Activated CD4-positive, alpha-beta T cell treated with anti-CD3 and anti-CD28 coated beads, Interleukin-2, amount 50 U/mL, for 48 hours (primary cell): ENCODE measurements at regions not wholly inside any gene's neighbourhood (a gene's known extent, or its start where the extent isn't known, plus 50 kb on each side); places are given as distances from the start of the nearest gene placed in this dataset.
"Not testable (repeated sequence)": the region's sequence is repeated elsewhere in the genome, so short reads cannot be mapped to it uniquely, and the experiment has no call there.

Experiments
- DNase-seq, 2 experiments: peaks; one replicate each; pipeline ENCODE4 v3.0.0-alpha.2; 2020

DNA sequence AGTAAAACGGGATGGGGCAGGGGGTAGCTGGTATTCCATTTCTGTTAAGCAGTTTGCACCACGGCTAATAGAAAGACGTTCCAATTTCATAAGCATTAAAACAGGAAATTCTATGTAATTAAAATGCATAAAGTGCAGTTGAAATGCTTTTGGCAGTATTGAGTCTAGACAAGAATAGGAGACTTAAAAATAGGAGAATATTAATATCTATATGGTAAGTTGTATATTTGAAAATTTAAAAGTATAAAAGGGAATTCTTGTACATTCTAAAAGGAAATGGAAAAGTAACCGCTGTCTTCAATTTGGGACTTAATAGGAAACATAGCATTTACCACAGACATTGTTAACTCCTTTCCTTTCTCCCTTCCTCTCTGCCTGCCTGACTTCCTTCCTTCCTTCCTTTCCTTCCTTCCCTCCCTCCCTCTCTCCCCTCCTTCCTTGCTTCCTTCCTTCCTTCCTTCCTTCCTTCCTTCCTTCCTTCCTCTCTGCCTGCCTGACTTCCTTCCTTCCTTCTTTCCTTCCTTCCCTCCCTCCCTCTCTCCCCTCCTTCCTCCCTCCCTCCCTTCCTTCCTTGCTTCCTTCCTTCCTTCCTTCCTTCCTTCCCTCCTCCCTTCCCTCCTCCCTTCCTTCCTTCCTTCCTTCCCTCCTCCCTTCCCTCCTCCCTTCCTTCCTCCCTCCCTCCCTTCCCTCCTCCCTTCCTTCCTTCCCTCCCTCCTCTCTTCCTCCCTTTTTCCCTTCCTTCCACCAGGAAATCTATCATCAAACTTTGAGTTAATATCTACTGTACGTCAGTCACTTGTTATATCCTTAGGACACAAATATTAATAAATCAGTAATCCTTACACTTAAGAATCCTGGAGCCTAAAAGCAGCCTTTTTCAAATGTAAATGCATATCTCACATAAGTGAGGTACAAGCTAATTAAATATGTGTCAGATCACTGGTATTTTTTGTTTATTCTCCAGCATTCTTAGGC is 1049.3 kb downstream of the GALC start:
- no peak for DNase-seq

DNA sequence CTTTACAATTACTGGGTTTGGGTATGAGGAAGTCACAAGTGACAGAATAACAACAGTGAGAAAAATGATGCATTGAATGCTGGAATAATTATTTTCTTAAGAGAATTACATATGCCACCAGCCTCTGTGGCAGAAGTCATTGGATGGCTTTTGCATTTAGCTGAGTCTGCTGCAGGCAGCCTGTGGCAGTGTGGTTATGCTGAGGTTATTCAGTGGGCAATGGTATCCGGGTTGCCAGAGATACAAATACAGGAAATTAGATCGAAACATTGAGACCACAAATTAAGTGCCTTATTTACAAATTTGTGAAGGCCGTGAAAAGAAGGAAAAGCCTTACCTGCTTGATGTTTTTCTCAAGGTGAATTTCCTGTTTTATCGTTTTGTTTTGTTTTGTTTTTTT is 1050.0 kb downstream of the GALC start:
- no peak for DNase-seq

DNA sequence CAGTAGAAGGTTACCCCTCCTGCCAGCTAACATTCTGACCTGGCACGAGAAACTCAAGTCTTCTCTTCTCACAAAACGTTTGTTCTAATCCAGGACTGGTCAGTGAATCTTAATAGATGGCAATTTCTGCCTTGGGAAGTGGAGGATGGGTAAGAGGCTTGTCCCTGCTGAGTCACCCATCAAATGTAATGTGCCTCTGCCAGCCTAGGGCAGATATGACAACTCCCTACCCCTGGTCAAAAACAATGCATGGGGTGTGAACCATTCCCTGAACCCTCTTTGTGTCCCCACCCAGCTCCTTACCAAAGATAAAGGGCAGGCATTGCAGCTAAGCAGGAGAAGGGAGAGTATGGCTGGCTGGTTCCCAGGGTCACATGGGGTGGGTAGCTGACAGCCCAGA is 1052.9 kb downstream of the GALC start:
- no peak for DNase-seq

DNA sequence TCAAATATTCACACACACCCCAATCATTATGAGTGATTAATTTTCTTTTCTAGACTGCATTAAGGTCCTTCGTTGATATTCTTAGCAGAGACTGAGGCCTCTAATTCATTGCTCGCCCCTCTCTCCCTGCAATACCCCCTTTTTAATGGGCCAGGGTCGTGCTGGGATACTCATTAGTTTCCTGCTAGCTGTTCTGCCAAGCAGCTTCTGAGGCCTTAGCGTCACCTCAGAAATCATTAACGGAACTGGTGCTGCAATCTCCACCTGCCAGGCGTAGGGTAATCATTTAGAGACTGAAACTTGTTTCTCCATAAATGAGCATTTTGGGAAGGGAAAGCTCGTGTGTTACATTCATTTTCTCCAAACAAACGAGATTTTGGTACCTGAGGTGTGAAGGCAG is 1054.7 kb downstream of the GALC start:
- no peak for DNase-seq

DNA sequence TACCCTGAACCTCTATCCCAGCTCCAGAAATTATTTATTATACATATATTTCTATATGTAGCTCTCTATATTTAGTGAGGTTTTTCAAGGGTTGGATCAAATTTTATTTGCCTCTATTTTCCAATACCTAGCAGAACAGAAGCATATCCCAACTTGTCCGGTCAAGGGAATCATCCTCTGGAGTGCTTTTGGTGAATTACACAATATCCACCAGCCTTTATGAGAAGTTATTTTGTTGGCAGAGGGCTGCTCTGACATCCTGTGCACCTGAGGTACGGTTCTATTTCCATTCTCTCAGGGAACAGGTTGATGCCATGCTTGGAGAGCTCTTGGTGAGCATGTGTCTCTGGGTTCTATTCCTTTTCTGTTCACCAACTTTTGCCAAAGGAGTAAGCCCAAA is 1056.4 kb downstream of the GALC start:
- no peak for DNase-seq

DNA sequence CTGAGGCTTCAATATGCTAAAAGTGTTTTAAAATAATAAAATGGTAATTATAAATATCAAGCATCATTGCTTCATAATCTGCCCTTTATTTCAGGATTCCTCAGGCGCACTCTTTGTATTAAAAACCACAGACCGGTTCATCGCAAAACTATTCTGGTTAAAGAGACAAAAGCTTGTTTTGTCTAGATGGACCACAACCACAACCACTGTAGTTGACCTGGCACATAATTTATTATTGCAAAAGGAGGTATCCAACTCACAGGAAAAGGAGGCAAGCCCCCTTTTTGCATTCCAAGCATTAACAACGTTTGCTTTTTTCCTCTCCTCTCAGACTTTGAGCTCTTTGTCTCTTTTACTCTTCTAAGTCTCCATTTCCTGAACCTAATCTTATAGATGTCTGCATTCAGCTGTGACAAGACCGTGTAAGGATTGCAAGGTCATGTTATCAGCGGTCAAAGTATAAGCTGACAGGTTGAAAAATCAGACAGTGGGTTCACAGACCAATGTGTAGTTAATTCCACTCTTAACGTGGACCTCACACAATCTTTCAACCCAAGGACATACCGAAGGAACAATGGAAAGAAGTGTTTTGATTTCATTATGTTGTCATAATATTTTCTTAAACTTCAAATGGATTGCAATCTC is 1057.6 kb downstream of the GALC start:
- no peak for DNase-seq

DNA sequence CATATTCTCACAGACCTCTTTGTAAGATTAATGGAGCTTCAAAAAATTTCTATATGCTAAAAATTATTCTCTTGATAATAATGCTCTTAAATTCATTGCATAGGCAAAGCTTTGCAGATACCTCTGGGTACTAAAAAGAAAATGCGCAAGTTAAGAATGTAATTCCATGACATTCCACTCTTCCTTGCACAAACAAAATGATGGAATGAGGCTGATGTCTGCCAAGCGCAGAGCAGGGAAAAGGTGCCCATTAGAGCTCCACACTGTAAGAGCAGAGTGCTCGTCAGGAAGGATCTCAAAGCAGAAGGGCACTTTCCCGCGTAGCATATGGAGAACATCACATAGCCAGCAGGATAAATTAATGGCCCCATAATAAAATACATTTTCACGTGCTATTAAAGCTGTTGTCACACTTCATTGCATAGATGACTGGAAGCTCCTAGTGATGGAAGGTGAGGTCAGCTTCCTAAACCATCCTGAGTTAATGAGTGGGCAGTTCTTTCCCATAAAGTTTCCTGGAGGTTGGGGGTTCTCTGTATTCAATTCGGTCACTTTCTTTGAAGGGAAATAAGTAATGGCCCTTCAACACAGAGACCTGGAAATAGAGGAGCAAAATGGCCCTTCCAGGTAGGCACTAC is 1058.9 kb downstream of the GALC start:
- DNase-seq, result no peak

DNA sequence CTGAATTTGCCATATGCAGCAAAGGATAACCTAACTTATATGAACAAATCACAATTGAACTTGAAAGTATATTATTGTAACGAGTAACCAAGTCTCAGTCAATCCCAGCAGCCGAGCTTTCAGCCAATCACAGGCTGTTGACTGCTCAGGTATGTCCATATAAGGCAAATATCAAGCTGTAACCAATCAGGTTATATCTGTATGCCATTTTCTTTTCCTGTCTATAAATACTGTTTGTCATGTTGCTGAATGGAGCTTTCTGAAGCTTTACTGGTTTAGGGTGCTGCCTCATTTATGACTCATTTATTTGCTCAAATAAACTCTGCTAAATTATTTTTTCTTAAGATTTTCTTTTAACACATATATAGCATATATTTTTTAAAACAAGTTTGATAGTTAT is 1059.5 kb downstream of the GALC start:
- DNase-seq, result no peak

DNA sequence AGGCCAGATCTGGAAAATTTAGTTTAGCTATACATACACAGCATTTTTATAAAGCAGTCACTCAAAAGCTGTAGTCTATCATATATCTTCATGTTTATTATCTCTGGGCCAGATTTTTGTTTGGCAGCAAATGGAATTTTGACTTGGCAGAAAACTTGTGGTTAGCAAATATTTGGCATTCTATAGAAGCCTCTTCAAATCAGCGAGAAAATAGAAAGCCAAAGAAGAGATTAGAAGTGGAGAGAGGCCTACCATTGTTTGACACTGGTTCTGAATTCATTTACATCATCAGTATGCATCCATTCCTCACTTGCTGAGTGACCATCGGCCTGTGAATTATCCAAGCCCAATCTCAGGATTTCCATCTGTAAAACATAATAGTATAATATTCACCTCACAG is 1077.6 kb downstream of the GALC start:
- no peak for DNase-seq

DNA sequence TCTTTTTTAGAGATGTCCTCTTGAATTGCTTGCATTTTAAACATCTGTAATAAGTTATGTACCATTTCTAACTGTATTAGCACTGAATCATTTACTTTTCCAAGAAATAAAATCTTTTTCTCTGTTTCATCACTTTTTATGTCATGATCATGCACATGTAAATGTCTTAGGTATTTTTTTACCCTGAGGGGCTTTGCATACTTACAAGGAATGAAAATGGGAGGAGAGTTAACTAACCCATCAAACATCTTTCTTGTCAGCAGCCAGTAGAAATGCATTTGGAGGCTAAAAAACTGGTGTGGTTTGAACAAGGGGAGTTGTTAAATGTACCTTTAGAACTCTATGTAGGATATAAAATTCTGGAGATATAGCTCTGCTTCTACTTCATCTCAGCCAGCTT is 1080.3 kb downstream of the GALC start:
- DNase-seq, result no peak

DNA sequence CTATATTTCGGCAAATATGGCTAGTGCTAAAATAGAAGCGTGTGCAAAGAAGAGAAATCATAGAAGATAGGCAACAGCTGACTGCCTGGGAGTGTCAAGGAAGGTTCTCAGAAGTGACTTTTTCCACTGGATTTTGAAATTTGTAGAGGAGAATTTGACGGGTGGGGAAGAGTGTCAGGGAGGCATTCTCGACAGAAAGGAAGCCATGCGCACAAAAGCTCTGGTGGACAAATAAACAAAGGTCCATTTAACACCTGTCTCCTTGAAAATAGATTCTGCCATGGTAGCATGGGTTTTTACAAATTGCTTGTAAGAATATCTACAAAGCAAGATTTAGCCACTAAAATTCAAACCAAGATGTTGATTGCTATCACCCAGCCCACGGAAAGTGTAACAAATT is 1081.5 kb downstream of the GALC start:
- no peak for DNase-seq

DNA sequence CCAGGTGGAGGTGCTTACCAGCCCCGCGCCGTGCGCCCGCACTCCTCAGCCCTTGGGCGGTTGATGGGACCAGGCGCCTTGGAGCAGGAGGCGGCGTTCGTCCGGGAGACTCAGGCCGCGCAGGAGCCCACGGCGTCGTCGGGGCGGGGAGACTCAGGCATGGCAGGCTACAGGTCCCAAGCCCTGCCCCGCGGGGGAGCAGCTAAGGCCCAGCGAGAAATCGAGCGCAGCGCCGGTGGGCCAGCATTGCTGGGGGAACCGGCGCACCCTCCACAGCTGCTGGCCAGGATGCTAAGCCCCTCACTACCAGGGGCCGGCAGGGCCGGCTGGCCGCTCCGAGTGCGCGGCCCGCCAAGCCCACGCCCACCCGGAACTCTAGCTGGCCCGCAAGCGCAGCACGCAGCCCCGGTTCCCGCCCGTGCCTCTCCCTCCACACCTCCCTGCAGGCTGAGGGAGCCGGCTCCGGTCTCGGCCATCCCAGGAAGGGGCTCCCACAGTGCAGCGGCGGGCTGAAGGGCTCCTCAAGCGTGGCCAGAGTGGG is 1087.5 kb downstream of the GALC start:
- DNase-seq, result not testable (repeated sequence)

DNA sequence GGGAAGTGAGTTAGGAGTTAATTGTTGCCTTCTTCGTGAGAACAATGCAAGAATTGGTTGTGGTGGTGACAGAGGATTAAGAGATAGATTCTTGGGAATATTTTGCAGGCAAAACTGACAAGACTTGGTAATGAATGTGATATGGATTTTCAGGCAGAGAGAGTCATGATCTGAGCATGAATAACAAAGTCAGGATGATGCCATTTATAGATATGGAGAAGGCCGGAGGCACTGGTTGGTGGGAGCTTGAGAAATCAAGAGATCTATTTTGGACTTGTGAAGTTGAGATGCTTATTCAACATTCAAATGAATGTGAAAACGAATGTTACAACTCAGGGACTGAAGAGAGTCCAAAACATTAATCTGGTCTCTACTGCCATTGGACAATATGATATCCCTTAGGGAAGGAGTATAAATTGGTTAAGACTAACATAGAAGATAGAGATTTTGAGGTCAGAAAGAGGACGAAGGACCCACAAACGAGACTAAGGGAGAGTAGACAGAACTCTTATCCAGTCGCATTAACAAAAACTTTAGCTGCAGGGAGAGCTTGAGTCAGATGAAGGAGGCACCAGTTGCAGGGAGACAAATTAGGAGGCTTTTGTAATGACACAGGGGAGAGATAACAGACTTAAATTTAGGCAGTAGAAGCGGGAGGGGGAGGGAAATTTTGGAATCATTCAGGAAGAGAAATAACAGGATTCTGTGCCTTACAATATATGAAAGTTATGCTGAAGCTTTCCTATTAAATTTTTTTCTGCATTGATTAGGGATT is 1090.6 kb downstream of the GALC start:
- no peak for DNase-seq

DNA sequence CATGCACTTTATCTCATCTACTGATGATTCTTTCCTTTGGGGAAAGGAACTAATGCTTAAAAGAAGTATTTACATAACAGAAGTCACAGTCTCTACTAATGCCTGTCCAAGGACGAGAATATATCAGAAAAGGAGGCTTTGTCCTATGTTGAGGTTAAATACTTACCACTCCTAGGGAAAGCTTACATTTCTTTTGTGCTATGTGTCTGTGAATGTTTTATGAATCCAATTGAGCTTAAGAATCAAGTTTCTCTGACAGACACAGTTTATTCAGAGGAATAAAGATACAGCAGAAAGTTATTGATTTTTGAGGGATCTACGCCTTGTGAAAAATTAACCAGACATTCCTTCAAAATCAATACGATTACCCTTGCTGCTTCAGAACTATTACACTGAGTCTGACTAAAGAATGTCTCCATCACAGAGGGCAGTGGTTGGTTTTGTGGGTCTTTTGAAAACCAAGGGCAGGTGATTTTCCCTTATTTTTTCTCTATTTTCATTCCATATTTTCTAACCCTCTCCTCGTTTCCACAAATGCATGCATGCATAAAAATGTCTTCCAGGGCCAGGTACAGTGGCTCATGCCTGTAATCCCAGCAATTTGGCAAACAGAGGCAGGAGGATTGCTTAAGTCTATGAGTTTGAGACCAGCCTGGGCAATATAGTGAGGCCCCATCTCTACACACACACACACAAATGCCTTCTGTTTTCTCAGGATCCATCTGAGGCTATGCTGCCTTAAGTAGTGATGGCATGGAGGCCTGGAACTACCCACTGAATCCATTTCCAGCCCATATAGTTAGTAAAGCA is 1095.1 kb downstream of the GALC start:
- DNase-seq, result no peak

DNA sequence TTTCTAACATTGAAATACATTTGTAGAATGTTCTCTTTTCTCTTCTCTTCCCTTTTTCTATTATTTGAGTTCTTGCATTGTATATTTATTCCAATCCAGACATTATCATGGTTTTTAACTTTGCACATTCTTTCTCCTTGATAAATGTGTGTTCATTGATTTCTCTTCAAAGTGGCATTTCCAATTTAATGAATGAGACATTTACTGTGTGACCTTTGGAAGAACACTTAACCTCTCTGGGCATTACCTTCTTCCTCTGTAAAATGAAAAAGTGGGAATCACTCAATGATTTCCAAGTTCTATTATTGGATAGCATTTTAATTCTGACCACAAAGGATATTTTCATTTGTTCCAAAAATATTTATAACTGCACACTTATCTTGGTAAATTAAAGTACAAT is 1095.8 kb downstream of the GALC start:
- DNase-seq, result no peak

DNA sequence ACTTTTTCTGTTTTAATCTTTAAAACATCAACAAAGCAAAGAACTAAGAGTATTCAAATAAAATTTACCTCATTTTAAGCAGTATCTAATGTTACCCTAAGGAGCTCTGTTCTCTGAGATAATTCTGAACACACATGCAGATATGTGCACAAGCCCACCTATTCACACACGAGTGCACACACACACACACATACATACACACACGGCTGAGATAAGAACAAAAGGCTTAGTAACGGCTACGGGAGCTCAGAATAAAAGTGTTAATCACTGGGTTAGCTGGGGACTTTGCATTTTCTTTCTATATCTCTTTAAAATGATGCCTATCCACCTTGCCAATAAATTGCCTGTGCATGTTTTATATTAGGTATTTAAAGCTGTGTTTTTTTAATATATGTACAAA is 1096.3 kb downstream of the GALC start:
- DNase-seq, result no peak

DNA sequence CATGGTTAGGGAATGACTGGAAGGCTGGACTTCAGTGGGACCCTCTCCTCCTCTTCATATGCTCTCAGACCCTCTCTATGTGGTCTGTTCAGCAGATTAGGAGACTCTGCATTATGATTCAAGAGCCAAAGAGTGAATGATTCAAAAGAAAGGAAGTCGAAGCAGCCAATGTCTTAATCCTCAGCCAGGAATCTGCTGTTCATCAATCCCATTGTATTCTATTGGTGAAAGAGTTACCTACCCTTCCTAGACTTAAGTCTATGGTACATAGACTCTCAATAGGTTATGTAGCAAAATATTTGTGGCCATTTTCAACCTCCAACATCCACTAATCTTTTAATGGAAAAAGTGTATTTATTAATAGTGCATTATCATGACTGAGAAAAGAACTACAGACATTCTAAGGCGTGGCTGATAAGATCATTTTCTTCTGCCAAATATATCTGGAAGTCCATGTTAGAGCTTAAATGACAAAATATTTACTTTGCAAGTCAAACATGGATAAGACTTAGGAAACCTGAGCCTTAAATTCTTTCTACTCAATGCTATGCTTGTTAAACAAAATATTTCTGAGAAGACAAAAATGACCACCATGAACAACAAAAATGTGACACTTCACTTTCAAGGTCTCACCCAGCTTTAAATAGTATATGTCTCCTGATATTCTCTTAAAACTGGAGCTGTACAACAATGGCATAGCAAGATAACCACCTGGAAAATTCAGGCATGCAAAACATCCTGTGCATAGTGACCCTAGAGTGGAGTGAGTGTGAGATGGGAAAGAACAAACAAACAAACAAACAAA is 1100.6 kb downstream of the GALC start:
- no peak for DNase-seq

DNA sequence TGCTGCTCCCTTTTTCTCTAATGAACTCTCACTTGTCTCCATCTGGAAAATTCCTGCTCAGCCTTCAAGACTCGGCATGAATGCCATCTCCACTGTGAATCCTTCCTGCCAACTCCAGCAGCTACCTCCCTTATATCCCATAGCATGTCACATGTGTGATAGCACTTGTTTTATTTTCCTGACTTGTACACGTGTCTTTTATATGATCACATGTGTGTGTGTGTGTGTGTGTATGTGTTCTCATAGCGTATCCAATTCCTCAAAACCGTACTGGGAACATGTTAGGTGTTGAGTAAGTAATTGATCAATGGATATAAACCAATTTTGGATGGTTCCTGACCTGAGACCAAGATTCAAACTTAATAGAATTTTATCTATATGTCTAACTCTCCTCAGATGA is 1107.7 kb downstream of the GALC start:
- no peak for DNase-seq

DNA sequence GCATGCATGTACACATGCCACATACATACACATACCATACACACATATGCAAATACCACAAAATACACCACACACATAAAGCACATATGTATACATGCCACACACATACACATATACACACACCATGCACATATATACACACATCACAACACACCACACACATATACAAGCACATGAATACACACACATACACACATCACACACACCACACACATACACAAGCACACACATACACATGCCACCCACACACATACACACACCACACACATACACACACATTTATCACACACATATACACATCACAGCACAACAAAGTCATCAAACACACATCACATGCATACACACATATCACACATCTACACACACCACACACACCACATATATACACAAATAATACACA is 1108.5 kb downstream of the GALC start:
- no peak for DNase-seq

DNA sequence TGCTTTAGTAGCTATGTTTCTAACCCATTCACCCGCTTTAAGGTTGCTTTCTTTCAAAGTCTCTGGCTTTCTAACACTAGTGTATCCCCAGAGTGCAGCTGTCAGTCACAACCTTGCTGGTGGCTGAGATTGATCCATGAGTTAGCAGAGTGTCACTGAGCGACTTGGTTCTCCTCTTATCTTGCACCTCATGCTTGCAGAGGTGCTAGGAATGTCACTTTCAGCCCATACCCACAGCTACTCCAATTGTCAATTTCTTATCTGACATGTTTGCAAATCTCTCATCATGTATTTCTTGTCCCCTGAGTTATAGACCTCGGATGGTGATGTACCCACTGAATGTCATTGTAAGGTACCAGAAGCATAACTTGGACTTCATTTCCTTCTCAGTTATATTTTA is 1110.2 kb downstream of the GALC start:
- DNase-seq, result no peak

DNA sequence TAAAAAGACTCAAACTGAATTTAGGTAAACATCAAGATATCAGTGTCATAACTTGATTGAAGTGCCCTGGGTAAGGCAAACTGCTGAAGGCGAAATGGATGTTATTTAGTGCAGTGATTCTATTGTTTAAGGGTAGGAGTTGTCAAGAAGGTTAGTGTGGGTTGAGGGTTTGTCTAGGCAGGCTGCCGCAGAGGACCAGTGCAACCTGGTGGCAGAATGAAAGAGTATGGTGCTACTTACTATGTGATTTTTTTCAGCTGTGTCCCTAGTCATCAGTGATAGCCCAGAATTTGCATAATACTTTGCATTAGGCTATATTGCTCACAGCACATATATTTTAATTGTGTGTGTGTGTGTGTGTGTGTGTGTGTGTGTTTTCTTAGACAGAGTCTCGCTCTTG is 1127.0 kb downstream of the GALC start:
- DNase-seq, result no peak
